GM19351 (cell line): ENCODE measurements at regions not wholly inside any gene's neighbourhood (a gene's known extent, or its start where the extent isn't known, plus 50 kb on each side); places are given as distances from the start of the nearest gene placed in this dataset.

ENCODE experiments used
- ATAC-seq: cut with Tn5 transposase; IDR thresholded peaks from one replicate; pipeline ENCODE4 v1.9.1; 2021; ENCODE audit warnings: mild to moderate bottlenecking, moderate library complexity; ENCODE audit not compliant: unreplicated experiment

DNA sequence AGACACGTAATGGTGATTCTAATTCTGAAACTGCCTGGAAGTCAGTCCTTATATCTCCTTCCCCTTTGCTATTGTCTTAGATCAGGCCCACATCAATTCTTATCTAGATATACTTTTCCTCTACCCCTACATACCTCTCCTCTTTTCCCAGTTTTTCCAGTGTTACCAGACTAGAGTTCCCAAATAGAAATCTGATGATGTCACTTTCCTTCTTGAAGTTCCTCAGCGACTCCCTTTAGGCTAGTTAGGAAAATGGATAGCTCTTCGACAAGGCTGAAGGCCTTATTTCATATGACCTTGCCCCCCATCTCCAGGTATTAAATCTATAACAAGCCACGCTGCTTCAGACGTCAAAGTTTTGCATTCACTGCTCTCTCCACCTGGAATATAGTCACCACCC lies 201.1 kb upstream of the ATP2B1 start:
- no peak for ATAC-seq

DNA sequence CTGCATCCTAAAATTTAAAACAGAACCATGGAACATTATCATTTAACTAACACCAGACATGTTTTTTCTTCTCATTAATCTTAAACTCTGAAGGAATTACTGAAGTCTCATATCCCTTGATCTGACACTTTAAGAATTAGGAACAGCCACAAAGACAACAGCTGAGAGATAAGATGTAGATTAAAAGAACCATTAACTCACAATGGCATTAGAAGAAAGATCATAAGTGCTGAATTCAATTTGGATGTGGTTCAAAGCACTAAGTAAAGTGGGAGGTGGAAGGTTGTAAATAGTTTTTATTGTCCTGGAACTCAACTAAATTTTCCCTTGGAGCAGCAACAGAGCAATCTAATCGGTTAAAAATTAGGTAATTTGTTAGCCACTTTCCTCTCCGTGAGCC lies 199.0 kb upstream of the ATP2B1 start:
- ATAC-seq, result no peak

DNA sequence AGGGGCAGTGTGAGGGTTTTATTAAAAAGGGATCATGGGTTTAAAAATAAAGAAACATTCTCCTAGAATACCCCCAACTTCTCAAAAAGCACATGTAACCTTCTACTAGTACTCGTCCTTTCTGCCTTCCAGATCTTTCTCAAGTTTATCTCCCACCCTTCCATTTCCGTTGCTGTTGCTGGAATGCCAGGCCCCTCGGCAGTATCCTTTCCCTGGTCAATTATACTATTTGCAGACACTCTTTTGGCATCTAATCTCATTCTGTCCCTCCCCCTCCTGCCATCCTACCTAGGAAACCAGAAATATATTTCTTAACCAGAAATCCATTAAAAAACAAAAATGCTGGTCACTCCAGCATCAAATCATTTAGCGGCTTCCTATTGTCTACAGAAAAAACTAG lies 198.2 kb upstream of the ATP2B1 start:
- ATAC-seq, result no peak

DNA sequence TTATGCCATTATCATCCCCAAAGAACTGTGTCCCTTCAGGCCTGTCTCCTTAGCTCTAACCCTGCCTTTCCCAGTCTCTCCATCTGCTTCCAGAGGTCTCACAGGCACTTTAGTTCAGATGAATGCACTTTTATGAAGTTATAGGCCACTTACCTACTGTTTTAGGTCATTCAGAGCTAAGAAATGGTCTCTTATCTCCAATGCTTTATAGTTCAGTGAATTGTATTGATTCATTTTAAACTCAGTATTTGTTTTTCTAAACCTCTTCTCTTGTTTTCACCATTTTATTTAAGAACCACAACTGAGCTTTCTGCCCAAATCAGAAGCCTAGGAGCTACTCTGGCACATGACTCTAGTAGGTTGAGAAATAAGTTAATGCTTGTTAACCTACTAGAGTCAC lies 197.5 kb upstream of the ATP2B1 start:
- ATAC-seq, result no peak

DNA sequence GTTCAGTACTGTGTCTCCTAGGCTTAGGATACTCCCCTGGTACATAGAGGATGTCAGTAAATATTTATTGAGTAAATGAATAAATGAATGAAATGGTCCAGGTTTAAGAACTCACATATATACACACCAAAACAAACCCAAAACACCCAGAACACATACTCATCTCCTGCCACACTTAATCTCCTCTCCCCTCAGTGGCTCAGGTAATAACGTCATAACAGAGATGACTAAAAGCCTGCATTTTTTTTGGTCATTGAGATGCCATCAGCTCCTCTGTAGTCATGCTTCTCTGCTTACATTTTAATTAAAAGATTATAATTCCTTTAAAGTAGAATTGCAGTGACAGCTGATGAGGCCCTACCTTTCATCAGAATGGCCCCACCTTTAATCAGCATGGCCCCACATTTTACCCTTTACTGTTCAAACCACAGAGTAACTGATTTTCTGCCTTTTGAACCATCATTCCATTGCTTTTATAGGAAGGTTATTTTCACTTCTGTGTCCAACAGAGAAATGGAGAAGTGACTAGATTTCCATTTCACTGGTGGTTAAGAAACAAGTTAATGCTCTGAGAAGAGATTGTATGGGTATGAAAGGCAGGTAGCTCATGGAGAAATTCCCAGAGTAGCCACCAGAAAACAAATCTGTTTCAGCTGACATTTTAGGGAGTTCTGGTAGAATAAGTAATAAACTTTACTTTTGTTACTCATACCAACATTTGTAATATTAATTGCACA lies 193.4 kb upstream of the ATP2B1 start:
- no peak for ATAC-seq

DNA sequence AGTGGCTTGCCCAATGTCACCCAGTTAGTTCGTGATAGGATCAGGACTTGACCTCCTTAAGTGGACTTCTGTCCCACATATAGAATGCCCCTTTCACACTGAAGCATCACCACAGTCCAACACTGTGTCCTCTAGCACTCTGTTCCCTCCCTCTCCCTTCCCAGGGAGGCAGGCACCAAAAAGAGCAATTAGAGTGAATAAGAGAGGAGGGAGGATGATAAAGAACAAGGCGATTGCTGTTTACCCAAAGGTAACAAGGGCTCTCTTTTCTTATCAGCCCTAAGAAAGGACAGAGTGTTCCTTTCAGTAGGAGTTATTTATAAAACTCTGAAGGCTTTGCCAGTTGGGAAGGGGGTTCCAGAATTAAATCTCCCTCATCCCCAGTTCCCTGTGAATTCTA lies 192.7 kb upstream of the ATP2B1 start:
- no peak for ATAC-seq

DNA sequence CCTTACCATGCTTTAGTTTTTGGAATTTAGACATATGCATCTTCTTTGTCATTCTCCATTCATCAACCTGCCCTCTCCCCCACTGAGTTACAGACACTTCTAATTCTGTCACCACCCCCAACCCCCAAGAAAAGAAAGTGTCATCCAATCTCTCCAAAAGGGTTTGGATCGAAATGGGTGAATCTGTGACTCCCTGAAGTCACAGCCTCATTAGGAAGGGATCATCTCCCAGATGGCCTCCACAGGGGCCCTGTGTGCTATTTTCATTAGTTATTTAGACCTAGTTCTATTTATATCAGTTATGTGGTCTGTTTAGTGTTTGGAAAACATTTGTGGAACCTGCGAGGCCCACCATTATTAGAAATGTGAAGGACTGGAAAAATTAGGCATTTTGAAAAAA lies 191.0 kb upstream of the ATP2B1 start:
- no peak for ATAC-seq

DNA sequence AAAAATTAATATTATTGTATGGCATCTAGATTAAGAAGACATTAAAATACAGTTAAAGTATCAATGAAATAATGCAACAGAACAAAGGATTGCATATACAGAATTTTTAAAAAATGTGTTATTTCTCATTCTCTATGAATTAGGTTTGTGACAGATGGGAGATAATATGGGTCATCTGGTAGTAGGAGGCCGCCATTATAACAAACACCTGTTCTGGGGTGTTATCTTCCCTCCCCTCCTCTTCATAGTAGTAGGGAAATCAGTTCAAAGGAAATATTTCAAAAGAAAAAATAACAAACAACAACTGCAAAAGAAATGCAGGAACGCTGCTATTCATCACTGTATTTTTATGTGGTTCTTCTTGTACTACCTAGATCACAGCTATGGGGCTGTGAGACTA lies 187.0 kb upstream of the ATP2B1 start:
- ATAC-seq, result no peak

DNA sequence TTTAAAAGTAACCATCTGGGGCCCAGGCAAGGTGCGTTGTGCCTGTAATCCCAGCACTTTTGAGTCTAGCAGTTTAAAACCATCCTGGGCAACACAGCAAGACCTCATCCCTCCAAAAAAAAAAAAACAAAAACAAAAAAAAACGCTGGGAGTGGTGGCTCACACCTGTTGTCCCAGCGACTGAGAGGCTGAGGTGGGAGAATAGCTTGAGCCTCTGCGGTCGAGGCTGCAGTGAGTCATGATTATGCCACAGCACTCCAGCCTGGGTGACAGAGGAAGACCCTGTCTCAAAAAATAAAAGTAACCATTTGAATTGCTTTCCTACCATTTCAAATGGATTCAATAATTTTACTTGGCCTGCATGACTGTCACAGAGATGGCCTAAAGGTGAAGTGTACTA lies 186.5 kb upstream of the ATP2B1 start:
- no peak for ATAC-seq

DNA sequence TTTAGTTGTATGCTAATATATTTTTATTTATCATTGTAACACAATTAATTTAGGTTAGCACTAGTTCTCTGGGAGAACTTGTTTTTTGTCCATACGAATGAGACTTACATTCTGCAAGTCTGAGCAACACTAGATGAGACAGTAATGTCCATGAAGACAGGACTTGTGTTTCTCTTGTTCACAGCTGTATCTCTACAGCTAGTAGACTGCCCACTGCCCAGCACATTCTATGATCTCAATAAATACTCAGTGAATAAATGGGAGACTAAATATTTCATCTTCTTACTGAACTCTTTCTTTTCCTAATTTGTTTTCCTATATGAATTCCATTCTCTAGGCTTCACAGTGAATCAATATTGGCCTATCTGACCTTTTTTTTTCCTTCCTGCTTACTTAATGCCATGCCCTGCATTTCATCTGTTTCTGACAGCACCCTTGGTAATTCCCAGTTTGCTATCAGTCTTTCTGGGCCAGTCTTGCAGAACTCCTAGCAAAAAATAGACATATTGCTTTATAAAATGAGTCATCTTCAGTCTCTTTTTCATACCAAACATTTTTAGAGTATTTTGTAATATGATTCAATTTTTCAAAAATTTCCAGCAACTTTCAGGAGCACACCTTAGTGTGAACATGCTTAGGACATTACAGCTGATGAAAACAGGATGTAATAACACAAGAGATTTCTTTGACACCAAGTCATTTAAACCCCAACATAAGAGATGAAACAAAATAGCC lies 185.5 kb upstream of the ATP2B1 start:
- ATAC-seq, result no peak

DNA sequence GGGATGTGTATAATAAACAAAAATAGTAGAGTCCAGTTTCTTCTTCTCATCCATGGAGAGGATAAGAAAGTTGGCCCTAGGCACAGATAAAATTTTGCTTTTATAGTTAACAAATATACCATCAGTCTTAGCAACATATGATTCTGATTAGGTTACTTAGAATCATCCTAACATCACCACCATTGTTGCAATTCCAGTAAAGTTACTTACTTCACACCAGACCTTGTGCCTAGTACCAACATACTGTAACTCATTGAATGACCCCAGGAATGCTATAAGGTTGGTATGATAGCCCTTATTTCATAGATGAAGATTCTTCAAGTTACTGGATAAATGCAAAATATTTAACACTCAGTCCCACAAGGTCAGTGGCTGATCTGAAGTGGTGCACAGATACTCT lies 183.8 kb upstream of the ATP2B1 start:
- no peak for ATAC-seq

DNA sequence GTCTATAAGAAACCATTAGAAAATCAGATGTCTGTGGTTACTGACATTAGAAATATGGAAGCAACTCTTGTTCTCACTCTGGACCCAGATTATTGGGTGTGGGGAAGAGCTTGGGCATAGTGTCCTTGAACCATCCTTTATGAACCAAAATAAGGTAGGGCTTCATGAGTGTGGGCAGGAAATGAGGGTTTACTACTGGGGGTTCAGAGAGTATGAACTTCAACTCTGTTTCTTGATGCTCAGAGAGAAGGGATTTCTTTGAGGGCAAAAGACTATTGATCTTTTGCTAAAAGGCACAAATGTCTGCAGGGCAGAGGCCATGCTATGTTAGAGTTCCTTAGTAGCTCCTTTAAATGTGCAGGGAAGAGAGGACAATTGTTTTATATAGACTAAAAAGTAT lies 183.3 kb upstream of the ATP2B1 start:
- no peak for ATAC-seq

DNA sequence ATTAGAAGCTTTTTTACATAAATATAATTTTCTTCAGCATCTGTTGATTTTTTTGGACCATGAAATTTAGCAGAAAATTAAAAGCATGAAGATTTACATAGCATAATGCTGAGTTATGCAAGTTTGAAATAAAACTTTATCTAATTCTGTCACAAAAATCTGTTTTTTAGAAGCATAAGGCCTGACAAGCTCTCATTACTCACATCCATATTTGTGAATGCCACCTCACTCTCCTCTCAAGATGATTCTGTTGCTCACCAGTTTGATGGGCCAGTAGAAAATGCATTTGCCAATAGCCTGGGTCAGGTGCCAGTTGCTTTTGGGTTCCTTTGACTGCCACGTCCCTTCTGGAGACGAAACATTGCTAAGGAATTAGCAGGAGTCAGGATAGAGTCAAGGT lies 181.5 kb upstream of the ATP2B1 start:
- no peak for ATAC-seq

DNA sequence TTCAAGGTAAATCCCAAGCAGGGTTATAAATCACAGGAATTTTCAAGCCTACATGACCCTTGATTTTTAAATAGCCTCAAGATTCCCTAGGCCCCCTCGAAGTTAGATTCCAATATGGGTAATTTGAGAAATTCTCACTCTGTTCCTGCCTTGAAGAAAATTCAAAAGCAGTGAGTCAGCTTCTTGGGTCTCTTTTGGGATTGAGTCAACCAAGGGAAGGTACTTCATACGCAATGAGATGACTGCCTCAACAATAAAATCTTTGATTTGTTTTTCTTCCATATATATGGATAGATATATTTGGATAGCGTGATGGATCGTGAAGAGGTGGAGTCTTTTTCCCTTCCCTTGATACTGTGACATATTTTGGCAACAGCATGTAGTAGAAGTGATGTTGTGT lies 180.4 kb upstream of the ATP2B1 start:
- ATAC-seq, result no peak

DNA sequence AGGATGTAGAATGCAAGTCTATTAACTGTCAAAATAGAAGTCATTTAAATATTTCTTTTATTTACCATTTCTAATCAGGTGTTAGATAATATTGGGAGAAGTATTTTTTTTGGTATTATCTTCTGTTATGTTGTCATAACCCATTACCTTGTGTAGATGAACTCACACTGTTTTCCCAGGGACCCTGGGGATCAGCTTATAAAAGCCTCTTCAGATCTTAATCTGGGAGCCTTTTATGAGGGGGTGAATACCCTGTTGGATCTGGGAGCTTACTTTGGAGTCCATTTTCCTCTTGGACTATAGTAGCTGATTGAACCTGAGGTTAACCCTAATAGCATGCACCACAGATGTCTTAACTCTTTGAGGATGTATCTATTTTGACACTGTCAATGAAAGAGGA lies 176.3 kb upstream of the ATP2B1 start:
- no peak for ATAC-seq

DNA sequence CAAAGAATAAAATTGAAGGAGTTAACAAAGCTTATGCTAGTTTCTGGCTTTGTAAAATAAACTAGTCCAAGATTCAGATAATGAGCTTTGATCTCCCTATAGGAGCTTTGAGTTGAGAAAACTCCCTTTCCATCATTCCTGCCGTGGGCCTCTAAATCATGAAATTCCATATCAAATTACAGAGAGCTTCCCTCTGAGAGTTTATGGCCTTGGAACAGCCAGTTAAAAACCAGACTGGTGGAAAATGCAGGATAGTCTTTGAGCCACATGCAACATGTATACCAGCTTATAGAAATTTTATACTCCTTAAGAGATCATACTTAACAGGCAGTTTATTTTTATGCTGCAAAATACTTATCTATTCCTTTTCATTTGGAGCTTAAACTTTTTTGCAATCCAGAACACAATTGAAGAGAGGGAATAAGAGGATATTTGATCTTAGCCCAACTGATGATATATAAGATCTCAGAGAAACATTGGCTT lies 175.8 kb upstream of the ATP2B1 start:
- no peak for ATAC-seq

DNA sequence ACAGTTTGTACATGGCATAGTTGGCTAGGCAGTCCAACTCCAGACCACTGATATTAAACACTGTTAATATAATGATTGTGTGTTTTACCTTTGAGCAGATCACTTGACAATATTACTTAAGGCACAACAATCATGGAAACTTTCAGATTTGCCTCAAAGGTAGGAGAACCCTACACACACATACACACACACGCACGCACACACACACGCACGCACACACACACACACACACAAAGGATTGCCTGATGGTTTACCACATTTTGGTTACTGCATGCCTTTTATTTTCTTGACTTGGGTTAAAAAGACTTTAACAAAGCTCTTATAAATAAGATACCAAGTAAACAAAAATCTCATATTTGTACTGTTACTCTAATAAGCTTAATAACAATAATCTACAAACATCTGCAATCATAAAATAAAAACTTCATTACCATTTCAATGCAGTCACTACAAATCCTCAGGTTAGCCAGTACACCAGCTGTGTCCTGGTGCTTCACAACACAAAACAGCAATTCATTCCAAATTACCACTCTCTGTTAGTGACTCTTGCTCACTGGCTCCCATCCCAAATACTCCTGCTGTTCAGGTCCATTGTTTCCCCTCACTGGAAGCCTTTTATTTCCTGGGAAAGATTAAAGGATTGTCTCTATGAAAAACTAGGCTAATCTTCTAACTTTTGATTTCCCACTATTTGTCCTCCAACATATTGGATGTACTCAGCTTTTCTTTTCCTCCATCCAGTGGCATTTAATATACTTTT lies 175.2 kb upstream of the ATP2B1 start:
- ATAC-seq, result no peak

DNA sequence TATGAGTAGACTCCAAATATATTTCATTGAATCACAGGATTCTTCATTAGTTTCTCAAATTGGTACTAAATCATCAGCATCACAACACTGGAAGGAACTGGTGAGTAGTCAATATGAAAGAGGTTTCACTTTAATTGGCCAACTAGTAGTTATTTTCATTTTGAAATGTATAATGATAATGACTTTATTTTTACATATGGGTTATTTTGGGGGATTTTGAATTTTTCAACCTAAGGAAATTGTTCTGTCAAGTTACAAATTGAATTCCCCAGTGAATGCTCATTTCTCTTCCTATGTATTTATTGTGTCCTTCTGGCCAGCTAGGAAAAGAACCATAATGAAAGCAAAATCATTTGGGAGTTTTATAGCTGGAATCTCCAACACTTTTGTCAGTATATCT lies 174.2 kb upstream of the ATP2B1 start:
- no peak for ATAC-seq

DNA sequence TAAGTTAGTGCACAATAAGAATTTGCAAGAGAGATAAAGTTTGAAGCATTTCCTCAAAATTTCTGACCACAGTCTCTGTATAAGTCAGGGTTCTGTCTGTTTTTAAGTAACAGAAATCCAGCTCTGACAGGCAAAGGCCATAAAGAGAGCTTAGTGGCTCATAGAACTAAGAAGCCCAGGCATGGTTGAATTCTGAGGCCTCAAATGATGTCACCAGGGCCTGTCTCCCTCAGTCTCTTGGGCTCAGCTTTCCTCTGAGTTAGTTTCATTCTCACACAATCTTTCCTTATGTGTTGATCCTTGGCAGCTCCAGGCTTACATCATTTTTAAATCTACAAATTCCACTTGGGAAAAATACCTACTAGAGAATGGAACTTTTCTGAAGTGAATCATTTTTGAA lies 173.4 kb upstream of the ATP2B1 start:
- peak; percentile 48 for ATAC-seq

DNA sequence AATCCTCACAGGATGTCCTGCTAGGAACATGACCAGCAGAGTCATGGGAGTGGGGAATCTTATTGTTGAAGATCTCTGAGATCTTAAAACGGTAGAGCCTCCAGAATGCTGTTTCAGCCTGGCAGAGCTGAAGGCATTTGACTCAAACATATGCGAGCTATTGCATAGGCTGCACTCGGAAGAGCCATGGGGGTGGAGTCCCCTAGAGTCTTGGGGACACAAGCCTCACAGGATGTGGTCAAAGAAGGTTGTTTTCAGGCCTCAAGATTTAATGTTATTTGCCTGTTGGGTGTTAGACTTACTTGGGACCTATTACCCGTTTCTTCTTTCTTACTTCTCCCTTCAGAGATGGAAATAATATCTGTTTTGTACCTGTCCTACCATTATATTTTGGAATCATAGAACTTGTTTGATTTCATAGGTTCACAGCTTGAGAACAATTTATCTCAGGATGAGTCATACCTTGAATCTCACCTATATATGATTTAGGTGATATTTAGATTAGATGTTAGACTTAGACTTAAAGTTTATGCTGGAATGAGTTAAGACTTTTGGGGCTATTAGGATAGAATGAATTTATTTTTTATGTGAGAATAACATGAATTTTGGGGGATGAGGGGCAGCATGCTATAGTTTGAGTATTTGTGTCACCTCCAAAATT lies 172.2 kb upstream of the ATP2B1 start:
- peak; percentile 91 for ATAC-seq

DNA sequence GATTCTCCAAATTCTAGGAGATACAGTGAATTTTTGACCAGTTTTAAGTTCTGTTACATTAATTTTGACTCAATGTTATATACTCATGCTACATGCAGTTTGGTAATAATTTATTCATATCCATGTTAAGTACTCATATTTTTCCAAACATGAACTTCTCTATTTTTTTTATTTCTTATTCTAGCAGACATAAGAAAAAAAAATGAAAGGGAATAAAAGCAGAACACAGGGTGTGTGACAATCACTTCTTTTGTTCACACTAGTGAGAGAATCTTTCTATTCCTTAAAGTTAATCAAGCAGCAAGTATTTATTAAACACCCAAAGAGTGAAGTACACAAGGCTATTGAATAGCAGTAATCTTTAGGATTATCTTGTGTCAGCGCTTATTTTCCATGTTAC lies 171.1 kb upstream of the ATP2B1 start:
- ATAC-seq, result no peak
